NCI-H226 (cell line): ENCODE measurements at regions not wholly inside any gene's neighbourhood (a gene's known extent, or its start where the extent isn't known, plus 50 kb on each side); places are given as distances from the start of the nearest gene placed in this dataset.
"Not testable (repeated sequence)": the region's sequence is repeated elsewhere in the genome, so short reads cannot be mapped to it uniquely, and the experiment has no call there.

Experiments used
- DNase-seq: peaks from one replicate; pipeline ENCODE4 v3.0.0-alpha.2; 2015

DNA sequence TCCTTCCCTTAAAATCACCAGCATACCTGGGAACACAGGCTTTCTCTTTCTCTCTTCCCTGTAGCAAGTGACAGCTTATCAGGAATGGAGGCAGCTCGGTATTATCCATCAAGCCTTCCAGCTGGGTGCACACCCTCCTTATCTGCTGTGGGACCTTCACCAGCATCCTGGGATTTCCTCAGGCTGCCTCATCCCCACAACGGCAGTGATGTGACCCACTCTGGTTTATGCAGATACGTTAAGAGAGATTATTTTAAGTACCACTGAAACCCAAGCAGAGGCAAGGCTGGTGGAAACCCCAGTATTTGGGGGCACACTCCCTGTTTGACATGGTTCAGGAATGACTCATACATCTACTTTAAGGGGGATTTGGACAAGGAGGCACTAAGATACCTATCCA lies 192.1 kb downstream of the TM9SF2 start:
- DNase-seq = no peak

DNA sequence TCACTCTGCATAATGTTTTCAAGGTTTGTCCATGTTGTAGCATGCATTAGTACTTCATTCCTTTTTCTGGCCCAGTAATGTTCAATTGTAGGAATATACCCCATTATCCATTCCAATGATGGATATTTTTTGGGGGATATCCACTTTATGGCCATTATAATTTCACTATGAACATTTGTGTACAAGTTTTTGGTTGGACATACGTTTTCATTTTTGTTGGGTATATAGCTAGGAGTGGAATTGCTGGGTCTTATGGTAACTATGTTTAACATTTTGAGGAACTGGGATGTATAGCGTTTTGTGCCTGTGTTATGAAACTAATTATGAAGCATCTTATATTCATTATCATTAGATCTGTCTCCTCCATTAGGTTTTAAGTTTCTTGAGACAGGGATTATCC lies 191.6 kb downstream of the TM9SF2 start:
- no peak for DNase-seq

- DNase-seq = no peak
Observed at GRCh38 chr13:99691552-99691951, 190.3 kb downstream of the TM9SF2 start.

GRCh38 chr13:99690426-99691174 lies 189.3 kb downstream of the TM9SF2 start:
- no peak for DNase-seq

GRCh38 chr13:99689955-99690354 lies 188.7 kb downstream of the TM9SF2 start:
- no peak for DNase-seq

- no peak for DNase-seq
Observed at GRCh38 chr13:99688776-99689175, 187.5 kb downstream of the TM9SF2 start.

GRCh38 chr13:99687723-99688397 lies 186.6 kb downstream of the TM9SF2 start:
- no peak for DNase-seq

DNA sequence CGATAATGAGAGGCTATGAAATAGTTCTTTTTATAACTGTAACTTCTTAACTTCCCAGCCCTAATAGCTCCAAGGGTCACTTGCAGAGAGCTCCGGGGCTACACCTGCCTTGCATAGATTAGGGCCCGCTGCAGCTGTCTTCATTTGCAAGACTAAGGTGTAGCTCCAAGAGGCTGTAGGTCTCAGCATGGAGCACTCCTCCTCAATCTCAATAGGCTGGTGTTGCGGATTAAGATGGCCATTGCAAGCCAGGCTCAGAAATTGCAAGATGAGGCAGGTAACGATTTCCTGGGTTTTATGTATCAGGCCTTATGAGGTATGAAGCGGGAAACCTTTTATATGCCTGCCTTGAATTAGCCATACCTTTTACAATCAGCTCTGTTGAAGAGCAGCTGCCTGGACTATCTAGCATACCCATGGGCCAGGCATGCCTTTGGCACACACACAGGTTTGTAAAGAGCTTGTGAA lies 185.7 kb downstream of the TM9SF2 start:
- DNase-seq = no peak

- DNase-seq = no peak
Observed at GRCh38 chr13:99686157-99686572, 184.9 kb downstream of the TM9SF2 start.

GRCh38 chr13:99681695-99682094 lies 180.4 kb downstream of the TM9SF2 start:
- no peak for DNase-seq

DNA sequence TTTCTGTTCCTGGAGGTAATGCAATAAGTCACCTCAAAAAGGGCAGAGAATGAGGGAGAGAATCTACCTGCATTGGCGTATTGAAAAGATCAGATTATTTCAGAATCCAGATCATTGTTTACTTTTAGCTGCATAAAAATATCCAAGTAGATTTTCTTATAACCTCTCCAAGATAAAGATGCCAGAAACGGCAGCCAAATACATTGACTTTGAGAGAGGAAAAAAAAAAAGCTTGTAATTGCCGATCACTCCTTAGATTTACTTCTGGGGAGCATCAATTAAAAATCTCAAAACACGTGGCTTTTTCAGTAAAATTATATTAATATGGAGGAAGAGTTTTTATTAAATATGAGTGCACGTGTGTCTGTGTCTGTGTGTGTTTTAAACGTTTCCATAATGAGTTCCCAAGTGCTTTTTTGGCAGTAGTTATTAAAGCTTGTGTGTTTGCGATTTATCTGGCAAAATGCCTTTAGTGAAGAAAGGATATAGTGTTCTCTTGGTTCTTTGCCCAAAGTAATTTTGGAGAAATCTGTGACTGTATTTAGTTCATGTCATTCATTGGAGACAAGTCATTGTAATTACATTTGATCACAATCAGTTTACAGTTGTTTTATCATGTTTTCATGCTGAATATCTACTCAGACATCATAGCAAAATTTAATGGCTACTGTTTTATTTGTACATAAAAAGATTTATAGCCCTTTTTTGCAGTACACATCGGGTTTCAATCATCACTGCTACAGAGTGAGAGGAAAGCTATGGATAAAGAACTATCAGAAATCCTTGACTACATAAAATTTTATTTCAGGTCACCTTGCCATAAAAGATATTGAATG lies 176.1 kb downstream of the TM9SF2 start:
- no peak for DNase-seq

DNA sequence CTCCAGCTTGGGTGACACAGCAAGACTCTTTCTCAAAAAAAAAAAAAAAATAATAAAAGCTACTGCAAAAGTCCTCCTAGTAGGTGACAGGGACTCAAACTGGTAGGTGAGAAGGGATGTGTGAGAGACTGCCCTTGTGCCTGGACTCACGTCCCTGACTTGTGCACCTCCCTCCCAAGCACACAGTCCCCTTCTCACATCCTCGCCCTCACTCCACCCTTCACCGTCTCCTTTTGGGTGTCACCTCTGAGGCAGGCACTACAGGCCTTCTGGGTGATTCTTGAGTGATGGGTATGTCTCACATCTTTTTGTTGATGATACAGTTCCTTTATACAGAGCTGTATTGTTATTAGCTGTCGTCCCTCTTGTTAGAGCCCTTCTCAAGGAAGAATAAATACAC lies 170.5 kb downstream of the TM9SF2 start:
- DNase-seq = no peak

GRCh38 chr13:99669096-99669495 lies 167.8 kb downstream of the TM9SF2 start:
- DNase-seq = not testable (repeated sequence)

- no peak for DNase-seq
Observed at GRCh38 chr13:99666146-99666805, 165.0 kb downstream of the TM9SF2 start.

DNA sequence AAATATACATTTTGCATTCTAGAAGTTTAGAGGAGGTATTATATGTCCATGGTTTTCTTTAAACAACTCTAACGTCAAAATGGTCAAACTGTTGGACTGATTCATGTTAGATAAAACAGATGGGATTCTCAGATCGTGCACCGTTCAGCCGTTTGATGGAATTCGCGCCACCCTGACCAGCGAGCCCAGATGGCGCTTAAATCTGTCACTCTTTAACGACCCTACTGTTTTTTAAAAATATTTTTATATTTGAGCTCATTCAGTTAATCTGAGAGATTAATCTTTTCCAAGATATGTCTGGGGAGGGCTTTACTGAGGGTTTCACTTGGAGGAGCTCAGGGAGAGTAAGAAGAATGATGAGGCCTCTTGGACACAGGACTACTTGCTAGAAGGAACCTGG lies 164.4 kb downstream of the TM9SF2 start:
- no peak for DNase-seq

DNA sequence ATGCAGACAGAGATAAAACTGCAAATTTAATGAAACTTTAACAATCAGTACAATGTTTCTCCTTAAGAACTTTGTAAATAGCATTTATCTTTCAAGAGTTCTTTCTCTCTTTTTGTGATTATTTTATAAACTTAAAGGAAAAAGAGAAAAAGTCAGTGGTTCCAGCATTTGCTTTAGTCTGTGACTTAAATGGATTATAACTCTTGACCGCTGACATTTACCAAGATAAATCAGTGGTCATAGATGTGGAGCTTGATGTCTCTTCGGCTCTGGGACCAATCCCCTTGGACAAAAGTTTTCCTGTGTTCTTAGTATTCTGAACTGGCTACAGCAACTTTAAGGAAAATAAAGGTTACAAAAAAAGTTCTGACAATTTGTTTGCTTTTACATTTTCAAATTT lies 162.6 kb downstream of the TM9SF2 start:
- no peak for DNase-seq

DNA sequence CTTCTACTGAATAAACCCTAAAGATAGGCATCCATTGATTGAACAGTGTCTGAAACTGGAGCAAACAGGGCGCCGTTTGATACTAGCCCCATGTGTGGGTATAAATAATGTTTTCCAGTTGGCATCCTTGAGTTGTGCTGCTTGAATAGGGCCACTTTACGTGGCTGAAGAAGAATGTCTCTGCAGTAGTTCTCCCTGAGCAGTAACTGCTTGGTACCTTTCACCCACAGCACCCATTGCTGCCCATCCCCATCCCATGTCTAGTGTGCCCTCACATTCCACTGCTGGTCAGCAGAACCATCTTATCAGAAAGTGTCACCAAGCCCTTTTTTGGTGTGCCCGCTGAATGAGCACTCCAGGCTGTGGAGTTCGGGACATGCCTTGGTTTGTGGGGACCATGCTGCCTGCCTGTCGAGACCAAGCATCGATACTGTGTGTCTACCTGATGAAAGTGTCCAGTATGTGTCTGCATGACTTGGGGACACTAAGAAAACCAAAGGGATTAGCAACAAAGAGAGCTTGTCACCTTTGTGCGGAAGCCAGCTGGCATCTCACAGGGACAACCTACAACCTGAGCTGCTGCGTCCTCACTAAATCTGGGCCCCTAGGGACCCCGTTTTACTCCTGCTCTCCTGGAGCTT lies 162.0 kb downstream of the TM9SF2 start:
- no peak for DNase-seq

GRCh38 chr13:99662678-99663077 lies 161.4 kb downstream of the TM9SF2 start:
- DNase-seq = no peak

- DNase-seq = no peak
Observed at GRCh38 chr13:99661791-99662190, 160.5 kb downstream of the TM9SF2 start.

- DNase-seq = no peak
Observed at GRCh38 chr13:99659866-99660554, 158.7 kb downstream of the TM9SF2 start.

- DNase-seq = no peak
Observed at GRCh38 chr13:99659226-99659625, 158.0 kb downstream of the TM9SF2 start.
